Vagina (tissue), 2 donors: ENCODE measurements at regions not wholly inside any gene's neighbourhood (a gene's known extent, or its start where the extent isn't known, plus 50 kb on each side); places are given as distances from the start of the nearest gene placed in this dataset.
"Not testable (repeated sequence)": the region's sequence is repeated elsewhere in the genome, so short reads cannot be mapped to it uniquely, and the experiment has no call there.

Experiments
- DNase-seq, 2 donors: peaks; one replicate each; pipeline ENCODE4 v3.0.0-alpha.2; 2017; ENCODE audit errors: extremely low spot score in 2 of 2
- H3K27ac ChIP-seq: fragments of 200-600 bp; sonication (generic); one replicate; pipeline ENCODE4 v1.5.1; 2019
- H3K27me3 ChIP-seq: fragments of 200-600 bp; sonication (generic); one replicate; pipeline ENCODE4 v1.5.1; 2019
- H3K36me3 ChIP-seq, 2 donors: fragments of 200-600 bp; sonication (generic); one replicate each; pipeline ENCODE4 v1.5.1; 2017 to 2019
- H3K4me1 ChIP-seq: fragments of 200-600 bp; sonication (generic); one replicate; pipeline ENCODE4 v1.5.1; 2019
- H3K4me3 ChIP-seq, 2 donors: fragments of 200-600 bp; sonication (generic); 1 replicate in 1 of 2; 2 replicates in 1 of 2; pipeline ENCODE4 v1.5.1; 2016 to 2019
- H3K9me3 ChIP-seq: fragments of 200-600 bp; sonication (generic); one replicate; pipeline ENCODE4 v1.5.1; 2019
- CTCF ChIP-seq, 3 experiments: fragments of 450-650 bp in 2 of 3; fragments of 200-600 bp in 1 of 3; sonication (generic) in 1 of 3; IDR thresholded peaks; one replicate each; pipeline ENCODE4 v1.5.1; 2017 to 2019; ENCODE audit warnings: antibody characterized with exemption in 3 of 3, mild to moderate bottlenecking in 2 of 3, moderate library complexity in 2 of 3
- POLR2A ChIP-seq, 2 donors: fragments of 450-650 bp; IDR thresholded peaks; one replicate each; pipeline ENCODE4 v1.6.1; 2017; ENCODE audit warnings: antibody characterized with exemption in 2 of 2, mild to moderate bottlenecking in 2 of 2, moderate library complexity in 2 of 2
- POLR2AphosphoS5 ChIP-seq, 2 donors: sonication (generic); formaldehyde crosslinking; IDR thresholded peaks; one replicate each; pipeline ENCODE4 v1.9.0; 2017; ENCODE audit warnings: antibody characterized with exemption in 2 of 2, mild to moderate bottlenecking in 2 of 2, low read depth in 1 of 2; ENCODE audit not compliant: insufficient read depth in 1 of 2
- intact Hi-C: fragments of 100-400 bp; cut with DNase I; formaldehyde crosslinking; loops from one replicate; pipeline ENCODE4 v1.15.1; 2023

- H3K36me3 ChIP-seq, result no peaks in the 10 kb centered on the region
- TF ChIP-seq POLR2A (IDR thresholded peaks at IDR 0.05), result no peak
- TF ChIP-seq CTCF (IDR thresholded peaks at IDR 0.05), result no peak
- H3K27ac ChIP-seq, result no peak overlapping the region
- H3K27me3 ChIP-seq, result no peaks in the 10 kb centered on the region
- no peaks in the 10 kb centered on the region for H3K9me3 ChIP-seq
- H3K4me3 ChIP-seq, result no peak overlapping the region
- no peak for DNase-seq
- intact Hi-C loops, result no loop called here
- H3K4me1 ChIP-seq, result no peaks in the 10 kb centered on the region
Observed at GRCh38 chr7:4527988-4528636, 154.0 kb upstream of the FOXK1 start.

GRCh38 chr7:4531236-4531635 lies 150.9 kb upstream of the FOXK1 start:
- no peaks in the 10 kb centered on the region for H3K4me1 ChIP-seq
- no peak overlapping the region for H3K27ac ChIP-seq
- intact Hi-C loops, result no loop called here
- H3K27me3 ChIP-seq, result no peaks in the 10 kb centered on the region
- no peaks in the 10 kb centered on the region for H3K9me3 ChIP-seq
- TF ChIP-seq CTCF (IDR thresholded peaks at IDR 0.05), result no peak
- no peak for TF ChIP-seq POLR2A (IDR thresholded peaks at IDR 0.05)
- no peak for TF ChIP-seq POLR2AphosphoS5 (IDR thresholded peaks at IDR 0.05; ENCODE audit: insufficient read depth in 1 of 2, low read depth in 1 of 2)
- no peaks in the 10 kb centered on the region for H3K36me3 ChIP-seq
- H3K4me3 ChIP-seq, result no peak overlapping the region
- no peak for DNase-seq

- H3K9me3 ChIP-seq, H3K36me3 ChIP-seq, intact Hi-C loops, H3K4me1 ChIP-seq, H3K4me3 ChIP-seq, H3K27me3 ChIP-seq, DNase-seq, H3K27ac ChIP-seq: not testable (repeated sequence)
Observed at GRCh38 chr7:4533339-4533738, 148.8 kb upstream of the FOXK1 start.

GRCh38 chr7:4549681-4550080 lies 132.4 kb upstream of the FOXK1 start:
- intact Hi-C loops, result no loop called here
- Histone ChIP-seq H3K27me3 (no peaks in the 10 kb centered on the region), H3K9me3 (peaks cover 11% of the 10 kb centered on the region), H3K36me3 (no peaks in the 10 kb centered on the region), H3K4me3 (no peak overlapping the region), H3K4me1 (no peaks in the 10 kb centered on the region), H3K27ac (no peak overlapping the region)
- no peak for TF ChIP-seq CTCF (IDR thresholded peaks at IDR 0.05)
- TF ChIP-seq POLR2AphosphoS5 (IDR thresholded peaks at IDR 0.05; ENCODE audit: insufficient read depth in 1 of 2, low read depth in 1 of 2), result no peak
- TF ChIP-seq POLR2A (IDR thresholded peaks at IDR 0.05), result no peak
- DNase-seq, result no peak

- no peak overlapping the region for H3K4me3 ChIP-seq
- no peaks in the 10 kb centered on the region for H3K4me1 ChIP-seq
- no peak for DNase-seq
- TF ChIP-seq POLR2AphosphoS5 (IDR thresholded peaks at IDR 0.05; ENCODE audit: insufficient read depth in 1 of 2, low read depth in 1 of 2), result no peak
- TF ChIP-seq POLR2A (IDR thresholded peaks at IDR 0.05), result no peak
- no peaks in the 10 kb centered on the region for H3K27me3 ChIP-seq
- intact Hi-C loops, result no loop called here
- no peaks in the 10 kb centered on the region for H3K36me3 ChIP-seq
- no peak overlapping the region for H3K27ac ChIP-seq
- peaks cover 11% of the 10 kb centered on the region for H3K9me3 ChIP-seq
Observed at GRCh38 chr7:4550117-4550516, 132.0 kb upstream of the FOXK1 start.

GRCh38 chr7:4552985-4553384 lies 129.1 kb upstream of the FOXK1 start:
- Histone ChIP-seq H3K9me3 (peaks cover 11% of the 10 kb centered on the region), H3K27ac (no peak overlapping the region), H3K4me1 (no peaks in the 10 kb centered on the region), H3K27me3 (no peaks in the 10 kb centered on the region), H3K36me3 (no peaks in the 10 kb centered on the region), H3K4me3 (no peak overlapping the region)
- TF ChIP-seq CTCF (IDR thresholded peaks at IDR 0.05) (no peak), POLR2AphosphoS5 (IDR thresholded peaks at IDR 0.05; ENCODE audit: insufficient read depth in 1 of 2, low read depth in 1 of 2) (no peak), POLR2A (IDR thresholded peaks at IDR 0.05) (no peak)
- no peak for DNase-seq
- intact Hi-C loops, result no loop called here
